C4-2B (cell line): ENCODE measurements at regions not wholly inside any gene's neighbourhood (a gene's known extent, or its start where the extent isn't known, plus 50 kb on each side); places are given as distances from the start of the nearest gene placed in this dataset.

Experiments used
- CTCF ChIP-seq: fragments of 450-650 bp; conservative IDR thresholded peaks from 2 replicates; pipeline ENCODE4 v1.5.1; 2017; ENCODE audit warnings: mild to moderate bottlenecking
- ZFX ChIP-seq: fragments of 450-650 bp; IDR thresholded peaks from 2 replicates; pipeline ENCODE4 v1.6.1; 2017

DNA sequence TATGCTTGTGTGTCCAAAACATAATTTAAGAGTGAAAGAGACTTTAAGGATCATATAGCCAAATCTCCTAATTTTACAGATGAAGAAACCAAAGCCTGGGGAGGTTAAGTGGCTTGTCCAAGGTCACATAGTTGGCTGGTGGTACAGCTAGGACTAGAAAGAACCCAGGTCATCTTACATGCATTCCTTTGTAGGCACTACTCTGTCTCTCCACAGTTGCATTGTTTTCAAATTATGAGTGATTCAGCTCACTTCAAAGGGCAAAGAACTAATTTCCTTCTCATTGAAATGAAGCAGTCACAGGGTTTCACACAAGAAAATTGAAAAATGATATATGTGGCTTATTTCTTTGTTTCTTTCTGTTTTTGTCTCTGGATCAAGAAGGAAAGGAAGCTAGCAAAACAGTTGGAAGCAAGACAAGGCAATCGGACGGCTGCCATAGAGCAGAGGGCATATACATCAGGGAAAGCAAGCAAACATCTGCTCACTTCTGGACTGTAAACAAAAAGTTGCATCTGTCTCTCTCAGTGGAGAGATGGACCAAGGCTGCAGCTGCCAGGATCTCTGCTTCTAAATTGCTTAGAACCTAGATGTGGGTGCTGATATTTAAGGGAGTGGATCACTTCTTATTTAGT, 107.5 kb upstream of the AMOT start:
- TF ChIP-seq CTCF (no peak), ZFX (no peak)
